H1 (cell line): ENCODE measurements at regions not wholly inside any gene's neighbourhood (a gene's known extent, or its start where the extent isn't known, plus 50 kb on each side); places are given as distances from the start of the nearest gene placed in this dataset.

Experiments
- CTCF ChIA-PET: fragments of 300-600 bp; sonication (Branson Sonifier 250); formaldehyde crosslinking; loops from one replicate; lab custom pipeline; 2021; ENCODE audit not compliant: partially characterized antibody; lab: Charles Lee
- POLR2A ChIA-PET: fragments of 300-600 bp; sonication (Branson Sonifier 250); formaldehyde crosslinking; loops from one replicate; lab custom pipeline; 2021; ENCODE audit warnings: inconsistent platforms; ENCODE audit not compliant: partially characterized antibody; lab: Charles Lee
- DNase-seq, 2 experiments: peaks; one replicate each; pipeline versions ENCODE4 v3.0.0 to v3.0.0-alpha.2; 2010 to 2022; ENCODE audit warnings: low spot score in 2 of 2, low read depth in 1 of 2, mixed read lengths in 1 of 2
- FAIRE-seq: peaks from 2 replicates; lab custom pipeline; 2011; peaks lifted over from hg19 to GRCh38; lab: Jason Lieb, UNC
- H2AFZ ChIP-seq: 2 replicates; pipeline ENCODE4 v1.8.1; 2012; ENCODE audit warnings: low read length, inconsistent platforms
- H2AK5ac ChIP-seq: 2 replicates; pipeline ENCODE4 v1.6.1; 2013; ENCODE audit warnings: low read depth, low read length
- H2BK120ac ChIP-seq: replicated peaks from 2 replicates; pipeline ENCODE3; 2013; ENCODE audit warnings: low read depth, low read length, inconsistent platforms
- H2BK12ac ChIP-seq: 2 replicates; pipeline ENCODE4 v1.6.1; 2013; ENCODE audit warnings: low read depth, low read length
- H2BK15ac ChIP-seq: 2 replicates; pipeline ENCODE4 v1.6.1; 2013; ENCODE audit warnings: low read length
- H2BK20ac ChIP-seq: 2 replicates; pipeline ENCODE4 v1.6.1; 2013; ENCODE audit warnings: low read length
- H2BK5ac ChIP-seq: 2 replicates; pipeline ENCODE4 v1.6.1; 2013; ENCODE audit warnings: low read depth, low read length
- H3K14ac ChIP-seq: 2 replicates; pipeline ENCODE4 v1.6.1; 2013; ENCODE audit warnings: inconsistent platforms; ENCODE audit not compliant: insufficient read length
- H3K18ac ChIP-seq: 2 replicates; pipeline ENCODE4 v1.6.1; 2013; ENCODE audit warnings: low read length; ENCODE audit errors: extremely low read depth
- H3K23ac ChIP-seq: 2 replicates; pipeline ENCODE4 v1.6.1; 2013; ENCODE audit warnings: inconsistent platforms; ENCODE audit not compliant: insufficient read length
- H3K23me2 ChIP-seq: 2 replicates; pipeline ENCODE4 v1.6.1; 2013; ENCODE audit warnings: low read depth, low read length
- H3K27ac ChIP-seq: 2 replicates; pipeline ENCODE4 v1.6.1; 2011; ENCODE audit warnings: low read depth, low read length, inconsistent platforms
- H3K27me3 ChIP-seq, 4 experiments: replicated peaks in 1 of 4; 1 replicate in 1 of 4; 2 replicates in 3 of 4; pipeline versions ENCODE4 v1.6.1 to v1.8.1; 2011 to 2013; ENCODE audit warnings: low read length in 3 of 4, mild to moderate bottlenecking in 3 of 4, inconsistent platforms in 2 of 4, mixed read lengths in 2 of 4, moderate library complexity in 1 of 4; ENCODE audit not compliant: control insufficient read depth in 3 of 4, insufficient read depth in 3 of 4; ENCODE audit errors: extremely low read depth in 1 of 4
- H3K36me3 ChIP-seq, 4 experiments: 2 replicates each; pipeline versions ENCODE4 v1.6.1 to v1.8.1; 2011 to 2013; ENCODE audit warnings: mild to moderate bottlenecking in 4 of 4, low read length in 3 of 4, moderate library complexity in 2 of 4, control low read depth in 1 of 4, inconsistent platforms in 1 of 4; ENCODE audit not compliant: insufficient read depth in 4 of 4, control insufficient read depth in 2 of 4
- H3K4ac ChIP-seq: replicated peaks from 2 replicates; pipeline ENCODE3; 2013; ENCODE audit warnings: low read length, low read depth, mixed read lengths, inconsistent platforms; ENCODE audit not compliant: insufficient read length
- H3K4me1 ChIP-seq, 4 experiments: replicated peaks in 1 of 4; 1 replicate in 1 of 4; 2 replicates in 3 of 4; pipeline versions ENCODE4 v1.6.1 to v1.8.1; 2011 to 2013; ENCODE audit warnings: low read length in 3 of 4, inconsistent platforms in 2 of 4, mixed read lengths in 1 of 4; ENCODE audit not compliant: insufficient read depth in 4 of 4, control insufficient read depth in 3 of 4
- H3K4me2 ChIP-seq, 2 experiments: 2 replicates each; pipeline versions ENCODE4 v1.6.1 to v1.8.1; 2011 to 2013; ENCODE audit warnings: low read depth in 2 of 2, low read length in 2 of 2, control low read depth in 1 of 2, inconsistent platforms in 1 of 2, mild to moderate bottlenecking in 1 of 2; ENCODE audit not compliant: insufficient read depth in 1 of 2
- H3K4me3 ChIP-seq, 4 experiments: fragments of 200-600, 300-600 bp in 1 of 4; sonication (generic), shearing (Covaris generic), sonication (Bioruptor Twin) in 1 of 4; 2 replicates each; pipeline versions ENCODE4 v1.5.1 to v1.8.1; 2011 to 2016; ENCODE audit warnings: low read length in 4 of 4, low read depth in 3 of 4, control low read depth in 2 of 4, inconsistent platforms in 2 of 4, mild to moderate bottlenecking in 2 of 4, mixed read lengths in 1 of 4, moderate library complexity in 1 of 4; ENCODE audit not compliant: insufficient read depth in 2 of 4; ENCODE audit errors: extremely low read depth in 1 of 4
- H3K56ac ChIP-seq: replicated peaks from 2 replicates; pipeline ENCODE3; 2013; ENCODE audit warnings: low read depth, mild to moderate bottlenecking, mixed read lengths, low read length, inconsistent platforms; ENCODE audit not compliant: insufficient read length
- H3K79me1 ChIP-seq: 2 replicates; pipeline ENCODE4 v1.6.1; 2013; ENCODE audit warnings: low read depth, low read length, control low read depth
- H3K79me2 ChIP-seq, 2 experiments: 2 replicates each; pipeline versions ENCODE4 v1.6.1 to v1.8.1; 2012 to 2013; ENCODE audit warnings: low read length in 2 of 2, mild to moderate bottlenecking in 2 of 2, inconsistent platforms in 1 of 2; ENCODE audit not compliant: insufficient read depth in 2 of 2, control insufficient read depth in 1 of 2
- H3K9ac ChIP-seq, 4 experiments: replicated peaks in 1 of 4; 1 replicate in 1 of 4; 2 replicates in 3 of 4; pipeline versions ENCODE4 v1.6.1 to v1.8.1; 2011 to 2013; ENCODE audit warnings: low read depth in 3 of 4, low read length in 3 of 4, control low read depth in 2 of 4, mild to moderate bottlenecking in 2 of 4, moderate library complexity in 2 of 4, inconsistent platforms in 1 of 4; ENCODE audit errors: extremely low read depth in 1 of 4
- H3K9me3 ChIP-seq, 2 experiments: 2 replicates each; pipeline versions ENCODE4 v1.6.1 to v1.8.1; 2012 to 2013; ENCODE audit warnings: mild to moderate bottlenecking in 2 of 2, moderate library complexity in 2 of 2, control low read depth in 1 of 2, inconsistent platforms in 1 of 2, low read depth in 1 of 2, low read length in 1 of 2, mixed read lengths in 1 of 2; ENCODE audit not compliant: insufficient read depth in 2 of 2
- H4K20me1 ChIP-seq, 2 experiments: replicated peaks in 1 of 2; 2 replicates each; pipeline versions ENCODE3 to v1.8.1; 2011 to 2013; ENCODE audit warnings: inconsistent platforms in 2 of 2, low read length in 2 of 2, mild to moderate bottlenecking in 1 of 2; ENCODE audit not compliant: insufficient read depth in 2 of 2, control insufficient read depth in 1 of 2
- H4K5ac ChIP-seq: 2 replicates; pipeline ENCODE4 v1.6.1; 2013; ENCODE audit warnings: low read length, low read depth, mixed read lengths, inconsistent platforms; ENCODE audit not compliant: insufficient read length
- H4K8ac ChIP-seq: 2 replicates; pipeline ENCODE4 v1.8.0; 2013; ENCODE audit warnings: mild to moderate bottlenecking, moderate library complexity, low read length, inconsistent platforms; ENCODE audit not compliant: insufficient read depth; ENCODE audit errors: extremely low read depth
- H4K91ac ChIP-seq: replicated peaks from 2 replicates; pipeline ENCODE3; 2013; ENCODE audit warnings: low read length, mixed read lengths, inconsistent platforms; ENCODE audit not compliant: insufficient read length
- CEBPB ChIP-seq: IDR thresholded peaks from 2 replicates; pipeline ENCODE4 v1.6.1; 2012; ENCODE audit warnings: low read depth, low read length
- EGR1 ChIP-seq: IDR thresholded peaks from 2 replicates; pipeline ENCODE4 v1.6.1; 2011; ENCODE audit warnings: low read depth, low read length, borderline replicate concordance
- EP300 ChIP-seq, 2 experiments: IDR thresholded peaks; 1 replicate in 1 of 2; 2 replicates in 1 of 2; pipeline ENCODE4 v1.6.1; 2011 to 2012; ENCODE audit warnings: low read depth in 2 of 2, low read length in 2 of 2, mild to moderate bottlenecking in 2 of 2, borderline replicate concordance in 1 of 2, inconsistent platforms in 1 of 2, moderate library complexity in 1 of 2
- JUN ChIP-seq: IDR thresholded peaks from 2 replicates; pipeline ENCODE4 v1.6.1; 2011; ENCODE audit warnings: low read depth, mild to moderate bottlenecking, improper control_type of control experiment, low read length
- MAFK ChIP-seq: IDR thresholded peaks from 2 replicates; pipeline ENCODE4 v1.6.1; 2012; ENCODE audit warnings: low read depth, mild to moderate bottlenecking, improper control_type of control experiment, low read length
- POLR2A ChIP-seq, 2 experiments: IDR thresholded peaks; 1 replicate in 1 of 2; 2 replicates in 1 of 2; pipeline ENCODE4 v1.6.1; 2011; ENCODE audit warnings: low read depth in 2 of 2, low read length in 2 of 2, mild to moderate bottlenecking in 2 of 2; ENCODE audit errors: control extremely low read depth in 1 of 2
- SIX5 ChIP-seq: IDR thresholded peaks from 2 replicates; pipeline ENCODE4 v1.6.1; 2011; ENCODE audit warnings: mild to moderate bottlenecking, low read depth, low read length
- SUZ12 ChIP-seq: fragments of 200-600 bp; sonication (generic); IDR thresholded peaks from 2 replicates; pipeline ENCODE4 v1.6.1; 2012; ENCODE audit warnings: mild to moderate bottlenecking, inconsistent platforms, low read length, moderate library complexity, mixed read lengths
- TBP ChIP-seq: IDR thresholded peaks from 2 replicates; pipeline ENCODE4 v1.6.1; 2011; ENCODE audit warnings: low read depth, low read length, improper control_type of control experiment
- WGBS, 2 experiments: shearing (Covaris generic) in 1 of 2; methylation state at CpG; one replicate each; pipeline versions ENCODE4 v1.1.6 to v1.1.7; 2013 to 2015; ENCODE audit warnings: low lambda C conversion rate in 2 of 2, mixed read lengths in 2 of 2, inconsistent platforms in 1 of 2, low coverage in 1 of 2, missing lambda C conversion rate in 1 of 2; ENCODE audit not compliant: insufficient replicate concordance in 2 of 2, insufficient coverage in 1 of 2, insufficient read length in 1 of 2; ENCODE audit errors: extremely low coverage in 1 of 2, missing lambda C conversion rate in 1 of 2; 5-methylcytosine and 5-hydroxymethylcytosine counted together
- TF ChIP-seq, protein P1 (sequence below): IDR thresholded peaks from 2 replicates; pipeline ENCODE4 v1.6.1; 2012; ENCODE audit warnings: inconsistent platforms
- TF ChIP-seq, protein P2 (sequence below), 3 experiments: IDR thresholded peaks; 1 replicate in 2 of 3; 2 replicates in 1 of 3; pipeline versions ENCODE4 v1.5.1 to v1.6.1; 2011; ENCODE audit warnings: low read length in 3 of 3, mild to moderate bottlenecking in 3 of 3, inconsistent platforms in 2 of 3, low read depth in 1 of 3, moderate library complexity in 1 of 3; ENCODE audit not compliant: insufficient read depth in 1 of 3; ENCODE audit errors: control extremely low read depth in 1 of 3

DNA sequence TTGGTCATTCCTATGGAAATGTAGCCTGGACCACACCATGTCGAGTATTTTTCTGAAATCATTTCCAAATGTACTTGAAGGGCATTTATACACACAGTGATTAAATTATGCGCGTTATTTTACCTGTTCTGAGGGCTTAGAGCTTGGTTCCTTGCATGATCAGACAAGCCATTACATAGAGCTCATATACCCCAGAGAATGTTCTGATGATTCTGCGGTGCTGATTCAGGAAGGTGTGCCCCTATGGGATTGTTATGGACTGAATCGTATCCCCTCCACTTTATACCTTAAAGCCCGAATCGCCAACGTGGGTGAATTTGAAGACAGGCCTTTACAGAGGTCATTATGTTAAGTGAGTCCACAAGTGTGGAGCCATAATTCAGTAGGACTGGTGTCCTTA is 848.9 kb downstream of the TRIML1 start:
- Histone ChIP-seq H4K91ac (no peak overlapping the region), H3K9ac (no peak overlapping the region), H3K4ac (no peak overlapping the region), H3K23me2 (no peaks in the 10 kb centered on the region), H3K4me1 (no peaks in the 10 kb centered on the region), H4K5ac (no peak overlapping the region), H2BK15ac (no peak overlapping the region), H3K36me3 (peaks cover 0 to 3% (median 0%) of the 10 kb centered on the region in 4 experiments; a peak in 3 of 8 replicates), H2AK5ac (no peak overlapping the region), H3K27me3 (no peaks in the 10 kb centered on the region), H3K4me2 (no peak overlapping the region), H3K18ac (no peak overlapping the region), H3K79me1 (no peaks in the 10 kb centered on the region), H2BK12ac (no peak overlapping the region), H3K9me3 (peaks cover 2 to 5% of the 10 kb centered on the region in 2 experiments; a peak in 2 of 4 replicates), H3K14ac (no peak overlapping the region), H3K56ac (no peak overlapping the region), H2AFZ (no peak overlapping the region), H3K79me2 (no peaks in the 10 kb centered on the region), H4K8ac (no peak overlapping the region), H2BK5ac (no peak overlapping the region), H3K23ac (no peak overlapping the region), H3K27ac (no peak overlapping the region), H3K4me3 (no peak overlapping the region), H4K20me1 (no peaks in the 10 kb centered on the region), H2BK20ac (no peak overlapping the region), H2BK120ac (no peak overlapping the region)
- no peak for FAIRE-seq
- ChIA-PET CTCF (no interaction called here), POLR2A (no interaction called here)
- 93% methylated on average over 8 of the region's 8 CpGs; no CpG with 5 or more reads in 1 of the 2 experiments for whole genome bisulfite sequencing, 2 experiments
- DNase-seq, result no peak
- TF ChIP-seq SUZ12 (no peak), TBP (no peak), CEBPB (no peak), EGR1 (no peak), EP300 (IDR thresholded peaks at IDR 0.05; ENCODE audit: borderline replicate concordance in 1 of 2, low read depth in 2 of 2, low read length in 2 of 2) (no peak), SIX5 (no peak), MAFK (no peak), POLR2A (IDR thresholded peaks at IDR 0.05; ENCODE audit: control extremely low read depth in 1 of 2, low read depth in 2 of 2, low read length in 2 of 2) (no peak), JUN (no peak)
- TF ChIP-seq, protein P1, sequence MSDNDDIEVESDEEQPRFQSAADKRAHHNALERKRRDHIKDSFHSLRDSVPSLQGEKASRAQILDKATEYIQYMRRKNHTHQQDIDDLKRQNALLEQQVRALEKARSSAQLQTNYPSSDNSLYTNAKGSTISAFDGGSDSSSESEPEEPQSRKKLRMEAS, result no peak
- TF ChIP-seq, protein P2, sequence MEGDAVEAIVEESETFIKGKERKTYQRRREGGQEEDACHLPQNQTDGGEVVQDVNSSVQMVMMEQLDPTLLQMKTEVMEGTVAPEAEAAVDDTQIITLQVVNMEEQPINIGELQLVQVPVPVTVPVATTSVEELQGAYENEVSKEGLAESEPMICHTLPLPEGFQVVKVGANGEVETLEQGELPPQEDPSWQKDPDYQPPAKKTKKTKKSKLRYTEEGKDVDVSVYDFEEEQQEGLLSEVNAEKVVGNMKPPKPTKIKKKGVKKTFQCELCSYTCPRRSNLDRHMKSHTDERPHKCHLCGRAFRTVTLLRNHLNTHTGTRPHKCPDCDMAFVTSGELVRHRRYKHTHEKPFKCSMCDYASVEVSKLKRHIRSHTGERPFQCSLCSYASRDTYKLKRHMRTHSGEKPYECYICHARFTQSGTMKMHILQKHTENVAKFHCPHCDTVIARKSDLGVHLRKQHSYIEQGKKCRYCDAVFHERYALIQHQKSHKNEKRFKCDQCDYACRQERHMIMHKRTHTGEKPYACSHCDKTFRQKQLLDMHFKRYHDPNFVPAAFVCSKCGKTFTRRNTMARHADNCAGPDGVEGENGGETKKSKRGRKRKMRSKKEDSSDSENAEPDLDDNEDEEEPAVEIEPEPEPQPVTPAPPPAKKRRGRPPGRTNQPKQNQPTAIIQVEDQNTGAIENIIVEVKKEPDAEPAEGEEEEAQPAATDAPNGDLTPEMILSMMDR (IDR thresholded peaks at IDR 0.05; ENCODE audit: control extremely low read depth in 1 of 3, insufficient read depth in 1 of 3, low read depth in 1 of 3, low read length in 3 of 3), result no peak
